Hepatocyte (in vitro differentiated cells): ENCODE measurements at regions not wholly inside any gene's neighbourhood (a gene's known extent, or its start where the extent isn't known, plus 50 kb on each side); places are given as distances from the start of the nearest gene placed in this dataset.

Source experiments
- DNase-seq: peaks from one replicate; pipeline ENCODE4 v3.0.0-alpha.2; 2016; ENCODE audit warnings: low spot score
- H2AFZ ChIP-seq: fragments of 200-600 bp; sonication (generic); 2 replicates; pipeline ENCODE4 v1.6.0; 2016; ENCODE audit warnings: antibody characterized with exemption, mild to moderate bottlenecking
- H3K27ac ChIP-seq: fragments of 200-600 bp; sonication (generic); 2 replicates; pipeline ENCODE4 v1.5.1; 2016; ENCODE audit warnings: mild to moderate bottlenecking
- H3K27me3 ChIP-seq: fragments of 200-600 bp; sonication (generic); 2 replicates; pipeline ENCODE4 v1.6.1; 2016
- H3K36me3 ChIP-seq: fragments of 200-600 bp; sonication (generic); replicated peaks from 2 replicates; pipeline ENCODE4 v1.5.1; 2016; ENCODE audit warnings: low read depth; ENCODE audit not compliant: insufficient read depth
- H3K4me1 ChIP-seq: fragments of 200-600 bp; sonication (generic); 2 replicates; pipeline ENCODE4 v1.5.1; 2016; ENCODE audit warnings: mild to moderate bottlenecking, moderate library complexity; ENCODE audit not compliant: insufficient read depth
- H3K4me2 ChIP-seq: fragments of 200-600 bp; sonication (generic); 2 replicates; pipeline ENCODE4 v1.6.0; 2016
- H3K4me3 ChIP-seq: fragments of 200-600 bp; sonication (generic); 2 replicates; pipeline ENCODE4 v1.5.1; 2016; ENCODE audit warnings: mild to moderate bottlenecking
- H3K79me2 ChIP-seq: fragments of 200-600 bp; sonication (generic); 2 replicates; pipeline ENCODE4 v1.6.0; 2017; ENCODE audit warnings: mild to moderate bottlenecking
- H3K9me2 ChIP-seq: fragments of 200-600 bp; sonication (generic); replicated peaks from 2 replicates; pipeline ENCODE4 v1.6.0; 2017; ENCODE audit warnings: mild to moderate bottlenecking; ENCODE audit not compliant: insufficient read depth
- H3K9me3 ChIP-seq: fragments of 200-600 bp; sonication (generic); 2 replicates; pipeline ENCODE4 v1.5.1; 2016; ENCODE audit warnings: low read depth, mild to moderate bottlenecking
- H4K20me1 ChIP-seq: fragments of 200-600 bp; sonication (generic); 2 replicates; pipeline ENCODE4 v1.6.0; 2016; ENCODE audit warnings: mild to moderate bottlenecking; ENCODE audit not compliant: insufficient read depth, poor library complexity, severe bottlenecking
- EZH2 ChIP-seq: fragments of 200-600 bp; sonication (generic); IDR thresholded peaks from 2 replicates; pipeline ENCODE4 v1.6.1; 2016; ENCODE audit warnings: antibody characterized with exemption, mild to moderate bottlenecking, borderline replicate concordance
- EZH2phosphoT487 ChIP-seq: fragments of 200-600 bp; sonication (generic); IDR thresholded peaks from one replicate; pipeline ENCODE4 v1.6.1; 2018; ENCODE audit warnings: antibody characterized with exemption, mild to moderate bottlenecking, low read depth, moderate library complexity; ENCODE audit not compliant: unreplicated experiment, severe bottlenecking
- WGBS: methylation state at CpG from one replicate; pipeline ENCODE4 v1.1.6; 2016; ENCODE audit warnings: low lambda C conversion rate; ENCODE audit errors: missing lambda C conversion rate; 5-methylcytosine and 5-hydroxymethylcytosine counted together
- TF ChIP-seq, protein P1 (sequence below): fragments of 200-600 bp; sonication (generic); IDR thresholded peaks from 2 replicates; pipeline ENCODE4 v1.5.1; 2016; ENCODE audit warnings: antibody characterized with exemption, mild to moderate bottlenecking; ENCODE audit not compliant: poor library complexity

DNA sequence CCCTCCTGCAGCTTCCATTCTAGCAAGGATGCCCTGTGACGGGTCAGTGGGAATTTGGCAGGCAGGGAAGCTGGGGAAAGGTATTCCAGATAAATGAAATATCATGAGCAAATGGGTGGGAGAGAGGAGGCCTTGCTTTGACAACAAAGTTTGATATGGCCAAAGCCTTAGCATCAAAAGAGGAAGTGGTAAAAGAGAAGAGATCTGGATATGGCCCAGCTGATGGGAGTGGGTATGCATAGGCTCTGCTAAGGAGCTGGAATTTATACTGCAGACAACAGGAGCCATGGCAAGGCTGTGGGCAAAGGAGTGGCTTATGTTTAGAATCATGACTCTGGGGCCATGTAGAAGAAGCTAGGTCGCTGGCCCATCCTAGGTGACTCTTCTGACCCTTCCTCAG, 89.2 kb downstream of the PJA1 start:
- TF ChIP-seq EZH2phosphoT487 (no peak), EZH2 (no peak)
- TF ChIP-seq, protein P1, sequence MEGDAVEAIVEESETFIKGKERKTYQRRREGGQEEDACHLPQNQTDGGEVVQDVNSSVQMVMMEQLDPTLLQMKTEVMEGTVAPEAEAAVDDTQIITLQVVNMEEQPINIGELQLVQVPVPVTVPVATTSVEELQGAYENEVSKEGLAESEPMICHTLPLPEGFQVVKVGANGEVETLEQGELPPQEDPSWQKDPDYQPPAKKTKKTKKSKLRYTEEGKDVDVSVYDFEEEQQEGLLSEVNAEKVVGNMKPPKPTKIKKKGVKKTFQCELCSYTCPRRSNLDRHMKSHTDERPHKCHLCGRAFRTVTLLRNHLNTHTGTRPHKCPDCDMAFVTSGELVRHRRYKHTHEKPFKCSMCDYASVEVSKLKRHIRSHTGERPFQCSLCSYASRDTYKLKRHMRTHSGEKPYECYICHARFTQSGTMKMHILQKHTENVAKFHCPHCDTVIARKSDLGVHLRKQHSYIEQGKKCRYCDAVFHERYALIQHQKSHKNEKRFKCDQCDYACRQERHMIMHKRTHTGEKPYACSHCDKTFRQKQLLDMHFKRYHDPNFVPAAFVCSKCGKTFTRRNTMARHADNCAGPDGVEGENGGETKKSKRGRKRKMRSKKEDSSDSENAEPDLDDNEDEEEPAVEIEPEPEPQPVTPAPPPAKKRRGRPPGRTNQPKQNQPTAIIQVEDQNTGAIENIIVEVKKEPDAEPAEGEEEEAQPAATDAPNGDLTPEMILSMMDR = no peak
- H3K27ac ChIP-seq = no peak overlapping the region
- no peaks in the 10 kb centered on the region for H3K27me3 ChIP-seq
- no peaks in the 10 kb centered on the region for H3K9me2 ChIP-seq
- H2AFZ ChIP-seq = no peak overlapping the region
- H3K79me2 ChIP-seq = no peaks in the 10 kb centered on the region
- no peaks in the 10 kb centered on the region for H4K20me1 ChIP-seq
- H3K9me3 ChIP-seq = no peaks in the 10 kb centered on the region
- H3K36me3 ChIP-seq = no peaks in the 10 kb centered on the region
- no peak overlapping the region for H3K4me2 ChIP-seq
- 54% methylated on average over 2 of the region's 2 CpGs for WGBS
- H3K4me1 ChIP-seq = peaks cover 14% of the 10 kb centered on the region
- DNase-seq = no peak
- H3K4me3 ChIP-seq = no peak overlapping the region

DNA sequence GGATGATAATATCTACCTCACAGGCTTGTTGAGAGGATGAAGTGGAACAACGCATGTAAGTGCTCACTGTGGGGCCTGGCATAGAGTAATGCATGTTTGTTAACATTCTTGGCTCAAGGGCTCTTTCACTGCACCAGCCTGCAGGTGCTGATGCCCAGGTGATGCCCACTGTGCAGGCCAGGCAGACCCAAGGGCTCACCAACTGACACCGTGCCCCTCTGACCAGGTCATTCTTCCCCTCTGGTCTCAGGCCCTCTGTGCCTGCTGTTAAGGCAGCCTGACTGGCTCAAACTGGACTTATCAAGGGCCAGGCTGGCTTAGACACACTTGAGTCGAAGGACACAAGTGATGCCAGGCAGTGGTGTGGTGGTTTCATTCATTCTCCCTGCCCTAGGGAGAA, 90.5 kb downstream of the PJA1 start:
- Histone ChIP-seq H3K9me3 (no peaks in the 10 kb centered on the region), H3K4me3 (no peak overlapping the region), H3K79me2 (no peaks in the 10 kb centered on the region), H4K20me1 (no peaks in the 10 kb centered on the region), H3K4me1 (peaks cover 7% of the 10 kb centered on the region), H3K36me3 (no peaks in the 10 kb centered on the region), H3K27ac (no peak overlapping the region), H3K9me2 (no peaks in the 10 kb centered on the region), H3K4me2 (no peak overlapping the region), H2AFZ (no peak overlapping the region), H3K27me3 (no peaks in the 10 kb centered on the region)
- TF ChIP-seq, protein P1 = no peak
- TF ChIP-seq EZH2phosphoT487 (no peak), EZH2 (no peak)
- DNase-seq = no peak
- WGBS = 74% methylated on average over 3 of the region's 3 CpGs

DNA sequence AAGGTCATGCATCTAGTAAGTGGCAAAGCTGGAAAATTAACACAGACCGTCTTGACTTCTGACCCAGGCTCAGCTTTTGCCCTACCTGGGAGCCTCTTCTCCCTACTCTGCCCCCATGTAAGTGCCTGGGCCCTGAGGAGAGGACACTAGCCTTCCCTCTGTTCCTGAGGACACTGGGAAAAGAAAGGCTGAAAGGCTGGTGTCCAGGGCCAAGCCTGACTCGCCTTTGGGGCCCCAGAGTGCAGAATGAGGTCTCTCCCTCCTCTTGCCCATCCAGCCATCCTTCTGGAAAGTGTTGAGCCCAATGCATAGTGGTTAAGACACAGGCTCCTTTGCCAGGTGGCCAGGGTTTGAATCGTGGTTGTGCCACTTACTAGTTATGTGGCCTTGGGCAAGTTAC, 91.5 kb downstream of the PJA1 start:
- TF ChIP-seq EZH2phosphoT487 = no peak
- TF ChIP-seq EZH2 = no peak
- TF ChIP-seq, protein P1 = no peak
- Histone ChIP-seq H3K27me3 (no peaks in the 10 kb centered on the region), H3K4me2 (no peak overlapping the region), H3K9me3 (no peaks in the 10 kb centered on the region), H3K79me2 (no peaks in the 10 kb centered on the region), H3K4me3 (no peak overlapping the region), H2AFZ (no peak overlapping the region), H3K27ac (no peak overlapping the region), H3K4me1 (no peaks in the 10 kb centered on the region), H3K9me2 (no peaks in the 10 kb centered on the region), H3K36me3 (no peaks in the 10 kb centered on the region), H4K20me1 (no peaks in the 10 kb centered on the region)
- 61% methylated on average over 3 of the region's 3 CpGs for WGBS
- DNase-seq = no peak

DNA sequence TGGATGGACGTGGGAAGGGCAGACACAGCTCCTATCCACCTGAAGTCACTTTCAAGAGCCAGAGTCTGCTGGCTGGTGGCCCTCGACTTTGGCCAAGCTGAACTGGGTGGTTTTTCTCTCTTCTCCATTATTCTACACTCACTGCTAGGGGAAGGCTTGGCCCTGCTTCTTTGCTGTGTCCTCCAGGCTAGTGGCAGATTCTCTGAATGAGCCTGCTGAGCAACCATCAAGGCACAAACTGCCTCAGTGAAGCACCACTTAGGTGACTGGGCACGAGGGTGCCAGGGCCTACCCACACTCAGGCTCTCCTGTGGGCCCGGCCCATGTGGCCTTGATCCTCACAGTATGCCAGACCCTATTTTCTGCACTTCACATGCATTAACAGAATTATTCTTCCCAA, 92.0 kb downstream of the PJA1 start:
- H3K79me2 ChIP-seq = no peaks in the 10 kb centered on the region
- no peak overlapping the region for H2AFZ ChIP-seq
- H3K27ac ChIP-seq = no peak overlapping the region
- no peaks in the 10 kb centered on the region for H4K20me1 ChIP-seq
- no peaks in the 10 kb centered on the region for H3K36me3 ChIP-seq
- no peak overlapping the region for H3K4me3 ChIP-seq
- no peak overlapping the region for H3K4me2 ChIP-seq
- H3K4me1 ChIP-seq = no peaks in the 10 kb centered on the region
- no peaks in the 10 kb centered on the region for H3K9me2 ChIP-seq
- TF ChIP-seq EZH2phosphoT487 (no peak), EZH2 (no peak)
- TF ChIP-seq, protein P1 = no peak
- WGBS = 69% methylated on average over 4 of the region's 4 CpGs
- H3K9me3 ChIP-seq = no peaks in the 10 kb centered on the region
- no peak for DNase-seq
- no peaks in the 10 kb centered on the region for H3K27me3 ChIP-seq
